Fibroblast of mammary gland (primary cell): ENCODE measurements at regions not wholly inside any gene's neighbourhood (a gene's known extent, or its start where the extent isn't known, plus 50 kb on each side); places are given as distances from the start of the nearest gene placed in this dataset.

Experiments
- DNase-seq: peaks from one replicate; pipeline ENCODE4 v3.0.0-alpha.2; 2010; ENCODE audit warnings: low read depth
- H3K4me3 ChIP-seq: 2 replicates; pipeline ENCODE4 v1.5.1; 2011; ENCODE audit warnings: low read depth, mild to moderate bottlenecking, low read length, moderate library complexity; ENCODE audit not compliant: control insufficient read depth
- TF ChIP-seq, protein P1 (sequence below): conservative IDR thresholded peaks from 2 replicates; pipeline ENCODE4 v1.5.1; 2011; ENCODE audit warnings: low read depth, low read length, inconsistent platforms; ENCODE audit not compliant: control insufficient read depth, insufficient read depth

GRCh38 chr2:146950361-146950760, 894.5 kb upstream of the ACVR2A start:
- no peak overlapping the region for H3K4me3 ChIP-seq
- TF ChIP-seq, protein P1, sequence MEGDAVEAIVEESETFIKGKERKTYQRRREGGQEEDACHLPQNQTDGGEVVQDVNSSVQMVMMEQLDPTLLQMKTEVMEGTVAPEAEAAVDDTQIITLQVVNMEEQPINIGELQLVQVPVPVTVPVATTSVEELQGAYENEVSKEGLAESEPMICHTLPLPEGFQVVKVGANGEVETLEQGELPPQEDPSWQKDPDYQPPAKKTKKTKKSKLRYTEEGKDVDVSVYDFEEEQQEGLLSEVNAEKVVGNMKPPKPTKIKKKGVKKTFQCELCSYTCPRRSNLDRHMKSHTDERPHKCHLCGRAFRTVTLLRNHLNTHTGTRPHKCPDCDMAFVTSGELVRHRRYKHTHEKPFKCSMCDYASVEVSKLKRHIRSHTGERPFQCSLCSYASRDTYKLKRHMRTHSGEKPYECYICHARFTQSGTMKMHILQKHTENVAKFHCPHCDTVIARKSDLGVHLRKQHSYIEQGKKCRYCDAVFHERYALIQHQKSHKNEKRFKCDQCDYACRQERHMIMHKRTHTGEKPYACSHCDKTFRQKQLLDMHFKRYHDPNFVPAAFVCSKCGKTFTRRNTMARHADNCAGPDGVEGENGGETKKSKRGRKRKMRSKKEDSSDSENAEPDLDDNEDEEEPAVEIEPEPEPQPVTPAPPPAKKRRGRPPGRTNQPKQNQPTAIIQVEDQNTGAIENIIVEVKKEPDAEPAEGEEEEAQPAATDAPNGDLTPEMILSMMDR, result no peak
- DNase-seq, result no peak

- no peak overlapping the region for H3K4me3 ChIP-seq
- no peak for DNase-seq
- TF ChIP-seq, protein P1, result no peak
These were observed 895.4 kb upstream of the ACVR2A start for GRCh38 chr2:146949400-146949799.

GRCh38 chr2:146944601-146945000, 900.2 kb upstream of the ACVR2A start:
- H3K4me3 ChIP-seq, result no peak overlapping the region
- DNase-seq, result no peak
- TF ChIP-seq, protein P1, result no peak

GRCh38 chr2:146939991-146940685, 904.7 kb upstream of the ACVR2A start:
- TF ChIP-seq, protein P1, result no peak
- H3K4me3 ChIP-seq, result no peak overlapping the region
- DNase-seq, result peak; percentile 76

DNA sequence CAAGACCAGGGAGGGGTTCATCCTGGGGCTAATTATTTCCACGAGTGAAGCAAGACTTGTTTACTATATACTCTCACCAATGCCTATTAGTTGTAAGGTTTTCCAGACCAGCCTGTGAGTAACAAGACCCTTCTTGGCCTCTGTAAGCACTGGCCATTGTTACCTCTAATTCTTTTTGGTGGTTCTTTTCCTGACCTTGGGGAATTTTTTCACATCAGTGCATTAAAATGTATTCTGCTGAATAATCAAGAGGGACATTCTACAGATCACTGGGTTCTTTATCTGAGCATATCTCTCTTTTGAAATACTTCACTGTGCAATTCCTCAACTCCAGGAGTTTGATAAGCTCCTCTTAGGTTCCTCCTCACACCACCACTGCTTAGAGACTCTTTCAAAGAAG, 909.9 kb upstream of the ACVR2A start:
- no peak overlapping the region for H3K4me3 ChIP-seq
- TF ChIP-seq, protein P1, result no peak
- DNase-seq, result no peak

GRCh38 chr2:146931109-146931508, 913.7 kb upstream of the ACVR2A start:
- no peak for DNase-seq
- no peak overlapping the region for H3K4me3 ChIP-seq
- TF ChIP-seq, protein P1, result no peak
